HFFc6 (cell line): ENCODE measurements at regions not wholly inside any gene's neighbourhood (a gene's known extent, or its start where the extent isn't known, plus 50 kb on each side); places are given as distances from the start of the nearest gene placed in this dataset.

Experiments
- DNase-seq: peaks from one replicate; pipeline ENCODE4 v3.0.0-alpha.2; 2018
- H3K27ac Mint-ChIP-seq: 2 replicates; pipeline ENCODE4 v1.8.0; 2020; ENCODE audit warnings: mild to moderate bottlenecking, mixed read lengths
- H3K27me3 Mint-ChIP-seq: 2 replicates; pipeline ENCODE4 v1.8.0; 2021; ENCODE audit warnings: mild to moderate bottlenecking, moderate library complexity, mixed read lengths; ENCODE audit not compliant: insufficient read depth
- H3K36me3 Mint-ChIP-seq: 2 replicates; pipeline ENCODE4 v1.8.0; 2021; ENCODE audit warnings: low read depth, mixed read lengths
- H3K4me1 Mint-ChIP-seq: 2 replicates; pipeline ENCODE4 v1.8.0; 2020; ENCODE audit warnings: low read depth, mixed read lengths
- H3K4me3 Mint-ChIP-seq: 2 replicates; pipeline ENCODE4 v1.8.0; 2020; ENCODE audit warnings: mild to moderate bottlenecking, moderate library complexity, mixed read lengths
- H3K9me3 Mint-ChIP-seq: 2 replicates; pipeline ENCODE4 v1.8.0; 2020; ENCODE audit warnings: mild to moderate bottlenecking, mixed read lengths
- CTCF ChIP-seq: fragments of 200-600 bp; sonication (generic); IDR thresholded peaks from 2 replicates; pipeline ENCODE4 v1.5.0; 2021; ENCODE audit warnings: antibody characterized with exemption, mild to moderate bottlenecking

DNA sequence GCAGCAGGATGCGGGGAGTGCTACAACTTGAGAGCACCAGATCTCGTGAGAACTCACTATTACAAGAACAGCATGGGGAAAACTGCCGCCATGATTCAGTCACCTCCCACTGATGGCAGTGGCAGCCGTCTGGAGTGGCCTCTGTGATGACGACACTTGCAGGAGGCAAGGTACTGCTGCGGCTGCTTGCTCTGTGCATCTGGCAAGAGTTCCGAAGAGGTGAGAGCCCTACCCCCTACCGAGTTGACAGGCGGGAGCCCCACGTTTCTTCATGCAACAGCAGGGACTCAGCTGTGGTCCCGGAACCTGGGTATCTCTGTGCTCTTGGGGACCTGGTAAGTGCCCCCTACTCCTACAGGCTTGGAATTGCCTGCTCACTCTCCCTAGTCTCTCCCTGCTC, 1672.7 kb upstream of the TMEFF2 start:
- DNase-seq, result no peak
- H3K4me3 Mint-ChIP-seq, result no peak overlapping the region
- H3K9me3 Mint-ChIP-seq, result peaks cover 22% of the 10 kb centered on the region
- no peak overlapping the region for H3K27ac Mint-ChIP-seq
- TF ChIP-seq CTCF, result no peak
- no peaks in the 10 kb centered on the region for H3K36me3 Mint-ChIP-seq
- H3K4me1 Mint-ChIP-seq, result no peaks in the 10 kb centered on the region
- no peaks in the 10 kb centered on the region for H3K27me3 Mint-ChIP-seq

DNA sequence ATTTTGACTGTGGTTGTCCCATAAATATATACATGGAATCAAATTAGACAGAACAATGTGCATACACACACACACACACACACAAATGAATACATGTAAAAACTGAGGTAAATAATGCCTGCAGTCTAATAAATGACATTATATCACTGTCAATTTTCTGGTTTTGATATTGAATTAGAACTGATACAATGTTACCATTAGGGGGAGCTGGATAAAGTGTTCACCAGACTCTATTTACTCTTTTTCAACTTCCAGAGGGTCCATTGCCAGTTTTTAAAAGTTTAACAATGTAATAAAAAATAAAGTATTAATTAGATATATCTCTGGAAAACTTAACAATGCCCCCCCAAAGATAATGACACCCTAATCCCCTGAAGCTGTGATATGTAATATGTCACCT, 1666.8 kb upstream of the TMEFF2 start:
- no peak for DNase-seq
- Mint-ChIP-seq H3K4me1 (no peaks in the 10 kb centered on the region), H3K9me3 (peaks cover 8% of the 10 kb centered on the region; the same call in 1 of the 2 replicates), H3K27ac (no peak overlapping the region), H3K4me3 (no peak overlapping the region), H3K27me3 (no peaks in the 10 kb centered on the region), H3K36me3 (no peaks in the 10 kb centered on the region)
- no peak; the same call in 1 of the 2 replicates for TF ChIP-seq CTCF

DNA sequence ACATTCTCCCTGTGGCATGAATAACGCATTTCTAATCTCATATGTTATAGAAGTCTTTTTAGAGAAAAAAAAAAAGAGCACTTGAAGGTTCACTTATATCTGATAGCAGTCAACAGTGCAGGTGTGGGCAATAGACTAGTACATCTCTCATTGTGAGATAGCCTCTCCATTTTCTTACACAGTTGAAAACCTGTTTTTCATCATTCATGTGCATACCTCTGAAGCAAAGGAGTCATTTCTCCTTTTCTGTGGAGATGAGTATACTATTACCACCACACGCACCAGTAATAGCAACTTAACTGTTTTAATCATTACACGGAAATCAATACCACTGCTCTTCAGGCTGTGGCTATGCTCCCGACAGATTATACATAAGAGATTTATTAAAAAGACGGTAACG, 1653.3 kb upstream of the TMEFF2 start:
- Mint-ChIP-seq H3K4me3 (no peak overlapping the region), H3K9me3 (peaks cover 8% of the 10 kb centered on the region), H3K4me1 (peaks cover 7% of the 10 kb centered on the region; the same call in 1 of the 2 replicates), H3K36me3 (no peaks in the 10 kb centered on the region), H3K27me3 (no peaks in the 10 kb centered on the region), H3K27ac (no peak overlapping the region)
- no peak for DNase-seq
- no peak for TF ChIP-seq CTCF

DNA sequence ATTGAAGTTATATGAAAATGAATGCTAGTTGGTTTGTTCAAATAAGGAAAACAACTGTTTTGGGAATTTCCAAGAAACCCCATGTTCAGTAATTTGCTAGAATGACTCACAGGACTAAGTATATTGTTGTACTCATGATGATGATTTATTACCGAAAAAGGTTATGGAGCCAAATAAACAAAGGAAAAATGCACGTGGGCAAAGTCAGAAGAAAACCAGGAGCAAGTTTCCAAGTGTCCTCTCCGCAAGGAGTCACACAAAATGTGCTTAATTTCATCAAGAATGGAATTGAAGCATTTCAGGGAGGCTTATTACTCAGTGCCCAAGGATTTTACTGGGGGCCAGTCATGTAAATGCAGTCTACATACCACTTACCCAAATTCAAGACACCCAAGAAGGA, 1652.4 kb upstream of the TMEFF2 start:
- no peak for TF ChIP-seq CTCF
- DNase-seq, result peak; percentile 17
- Mint-ChIP-seq H3K4me1 (peaks cover 7% of the 10 kb centered on the region; the same call in 1 of the 2 replicates), H3K27ac (no peak overlapping the region), H3K4me3 (no peak overlapping the region), H3K36me3 (no peaks in the 10 kb centered on the region), H3K9me3 (peaks cover 8% of the 10 kb centered on the region), H3K27me3 (no peaks in the 10 kb centered on the region)

DNA sequence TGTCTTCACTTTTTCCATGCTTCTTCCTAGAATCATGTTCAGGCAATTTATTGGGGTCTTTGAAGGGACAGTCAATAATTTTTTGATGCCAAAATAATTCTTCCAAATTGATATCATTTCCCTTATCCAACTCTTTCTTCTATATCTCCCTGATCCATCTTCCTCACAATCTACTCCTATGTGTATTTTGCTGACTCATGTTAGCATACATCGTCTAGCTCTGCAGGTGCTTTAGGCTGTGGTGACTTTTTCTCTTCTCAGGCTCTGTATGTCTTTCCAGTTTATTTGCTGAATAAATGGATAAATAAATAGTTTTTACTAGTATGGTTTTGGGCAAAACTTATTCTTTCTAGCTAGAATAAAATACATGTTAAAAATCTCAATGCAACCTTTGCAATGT, 1650.9 kb upstream of the TMEFF2 start:
- no peak for DNase-seq

More for the DNA sequence above, 1650.9 kb upstream of the TMEFF2 start:
- no peak for TF ChIP-seq CTCF
- H3K4me1 Mint-ChIP-seq, result peaks cover 10% of the 10 kb centered on the region; the same call in 1 of the 2 replicates
- no peak overlapping the region for H3K27ac Mint-ChIP-seq
- no peaks in the 10 kb centered on the region for H3K36me3 Mint-ChIP-seq
- H3K27me3 Mint-ChIP-seq, result no peaks in the 10 kb centered on the region
- H3K4me3 Mint-ChIP-seq, result no peak overlapping the region
- peaks cover 8% of the 10 kb centered on the region for H3K9me3 Mint-ChIP-seq
